HL-60 (cell line): ENCODE measurements at regions not wholly inside any gene's neighbourhood (a gene's known extent, or its start where the extent isn't known, plus 50 kb on each side); places are given as distances from the start of the nearest gene placed in this dataset.

Source experiments
- CTCF ChIP-seq: IDR thresholded peaks from one replicate; pipeline ENCODE4 v1.5.1; 2011; ENCODE audit warnings: low read length, control low read depth, inconsistent platforms; ENCODE audit not compliant: insufficient read depth
- POLR2AphosphoS5 ChIP-seq: IDR thresholded peaks from 2 replicates; pipeline ENCODE4 v1.6.1; 2012; ENCODE audit warnings: low read depth
- REST ChIP-seq: IDR thresholded peaks from 2 replicates; pipeline ENCODE4 v1.6.1; 2012; ENCODE audit warnings: low read depth; ENCODE audit not compliant: insufficient replicate concordance

DNA sequence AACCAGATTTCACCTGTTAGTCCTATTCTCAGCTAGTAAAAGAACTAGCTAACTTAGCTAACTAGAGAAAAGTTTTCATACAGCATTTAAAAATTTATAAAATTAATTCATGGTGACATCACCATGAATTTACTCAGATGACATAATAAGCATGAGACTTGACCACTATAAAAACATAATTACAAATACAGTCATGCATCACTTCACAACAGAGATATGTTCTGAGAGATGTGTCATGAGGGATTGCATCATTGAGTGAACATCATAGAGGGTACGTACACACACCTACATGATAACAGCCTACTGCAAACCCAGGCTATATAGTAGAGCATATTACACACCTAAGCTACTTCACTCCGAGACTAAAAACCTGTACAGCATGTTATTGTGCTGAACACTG, 481.3 kb upstream of the CHAC2 start:
- TF ChIP-seq POLR2AphosphoS5: no peak
- no peak for TF ChIP-seq CTCF
- no peak for TF ChIP-seq REST
